ENCODE measurements at regions not wholly inside any gene's neighbourhood (a gene's known extent, or its start where the extent isn't known, plus 50 kb on each side); places are given as distances from the start of the nearest gene placed in this dataset.
"Not testable (repeated sequence)": the region's sequence is repeated elsewhere in the genome, so short reads cannot be mapped to it uniquely, and the experiment has no call there.

- H3K4me1 Mint-ChIP-seq (ENCODE audit: low read depth) = no peaks in the 10 kb centered on the region
Observed at GRCh38 chr3:86413645-86414044, 577.3 kb downstream of the VGLL3 start.

GRCh38 chr3:86410587-86410986 is 580.4 kb downstream of the VGLL3 start:
- no peaks in the 10 kb centered on the region for H3K27me3 Mint-ChIP-seq (ENCODE audit: low read depth)
- H3K36me3 Mint-ChIP-seq (ENCODE audit: insufficient read depth in 2 of 2) = no peaks in the 10 kb centered on the region
- ATAC-seq (replicated peaks in 1 of 2) = no peak
- no peaks in the 10 kb centered on the region for H3K4me1 Mint-ChIP-seq (ENCODE audit: low read depth)
- peaks cover 0 to 2% of the 10 kb centered on the region in 2 donors for H3K9me3 Mint-ChIP-seq
- H3K27ac Mint-ChIP-seq = no peak overlapping the region
- no peak overlapping the region for H3K4me3 Mint-ChIP-seq
- DNase-seq = no peak

More at GRCh38 chr3:86413645-86414044, 577.3 kb downstream of the VGLL3 start:
- peaks cover 0 to 2% of the 10 kb centered on the region in 2 donors for H3K9me3 Mint-ChIP-seq
- ATAC-seq (replicated peaks in 1 of 2) (no peak), DNase-seq (no peak)
- no peaks in the 10 kb centered on the region for H3K27me3 Mint-ChIP-seq (ENCODE audit: low read depth)
- H3K36me3 Mint-ChIP-seq (ENCODE audit: insufficient read depth in 2 of 2) = no peaks in the 10 kb centered on the region
- no peak overlapping the region for H3K4me3 Mint-ChIP-seq
- H3K27ac Mint-ChIP-seq = no peak overlapping the region

GRCh38 chr3:86389759-86390158 is 601.2 kb downstream of the VGLL3 start:
- not testable (repeated sequence) for H3K27ac Mint-ChIP-seq; ATAC-seq (replicated peaks in 1 of 2); H3K27me3 Mint-ChIP-seq (ENCODE audit: low read depth); H3K36me3 Mint-ChIP-seq (ENCODE audit: insufficient read depth in 2 of 2); H3K4me1 Mint-ChIP-seq (ENCODE audit: low read depth); H3K4me3 Mint-ChIP-seq; DNase-seq
- peaks cover 11% of the 10 kb centered on the region in 2 donors for H3K9me3 Mint-ChIP-seq

- H3K9me3 Mint-ChIP-seq = peaks cover 8 to 11% of the 10 kb centered on the region in 2 donors
- no peak overlapping the region for H3K27ac Mint-ChIP-seq
- H3K4me3 Mint-ChIP-seq = no peak overlapping the region
- DNase-seq (no peak), ATAC-seq (replicated peaks in 1 of 2) (no peak)
- no peaks in the 10 kb centered on the region for H3K27me3 Mint-ChIP-seq (ENCODE audit: low read depth)
- H3K4me1 Mint-ChIP-seq (ENCODE audit: low read depth) = no peaks in the 10 kb centered on the region
- H3K36me3 Mint-ChIP-seq (ENCODE audit: insufficient read depth in 2 of 2) = peaks cover 0 to 1% of the 10 kb centered on the region in 2 donors
Observed at GRCh38 chr3:86388820-86389219, 602.1 kb downstream of the VGLL3 start.

- ATAC-seq (replicated peaks in 1 of 2) (no peak), DNase-seq (no peak)
- Mint-ChIP-seq H3K27me3 (ENCODE audit: low read depth) (no peaks in the 10 kb centered on the region), H3K9me3 (peaks cover 5 to 13% of the 10 kb centered on the region in 2 donors), H3K4me3 (no peak overlapping the region), H3K4me1 (ENCODE audit: low read depth) (no peaks in the 10 kb centered on the region), H3K27ac (no peak overlapping the region), H3K36me3 (ENCODE audit: insufficient read depth in 2 of 2) (peaks cover 0 to 2% of the 10 kb centered on the region in 2 donors)
Observed at GRCh38 chr3:86382556-86382955, 608.4 kb downstream of the VGLL3 start.

GRCh38 chr3:86381247-86381646 is 609.7 kb downstream of the VGLL3 start:
- Mint-ChIP-seq H3K9me3 (peaks cover 4 to 15% of the 10 kb centered on the region in 2 donors), H3K27ac (no peak overlapping the region), H3K4me3 (no peak overlapping the region), H3K36me3 (ENCODE audit: insufficient read depth in 2 of 2) (peaks cover 0 to 2% of the 10 kb centered on the region in 2 donors), H3K27me3 (ENCODE audit: low read depth) (no peaks in the 10 kb centered on the region), H3K4me1 (ENCODE audit: low read depth) (no peaks in the 10 kb centered on the region)
- ATAC-seq (replicated peaks in 1 of 2) = no peak
- DNase-seq = no peak

GRCh38 chr3:86379280-86379679 is 611.7 kb downstream of the VGLL3 start:
- Mint-ChIP-seq H3K27me3 (ENCODE audit: low read depth) (no peaks in the 10 kb centered on the region), H3K27ac (no peak overlapping the region), H3K4me3 (no peak overlapping the region), H3K9me3 (peaks cover 3 to 18% of the 10 kb centered on the region in 2 donors), H3K36me3 (ENCODE audit: insufficient read depth in 2 of 2) (peaks cover 0 to 2% of the 10 kb centered on the region in 2 donors), H3K4me1 (ENCODE audit: low read depth) (no peaks in the 10 kb centered on the region)
- ATAC-seq (replicated peaks in 1 of 2) (no peak), DNase-seq (no peak)

- Mint-ChIP-seq H3K4me1 (ENCODE audit: low read depth) (no peaks in the 10 kb centered on the region), H3K27me3 (ENCODE audit: low read depth) (no peaks in the 10 kb centered on the region), H3K9me3 (peaks cover 3 to 18% of the 10 kb centered on the region in 2 donors), H3K36me3 (ENCODE audit: insufficient read depth in 2 of 2) (peaks cover 0 to 2% of the 10 kb centered on the region in 2 donors), H3K4me3 (no peak overlapping the region), H3K27ac (no peak overlapping the region)
- no peak for DNase-seq
- ATAC-seq (replicated peaks in 1 of 2) = no peak
Observed at GRCh38 chr3:86378829-86379228, 612.1 kb downstream of the VGLL3 start.

GRCh38 chr3:86335566-86335965 is 655.4 kb downstream of the VGLL3 start:
- not testable (repeated sequence) for H3K4me3 Mint-ChIP-seq; H3K36me3 Mint-ChIP-seq (ENCODE audit: insufficient read depth in 2 of 2); H3K9me3 Mint-ChIP-seq; DNase-seq; H3K27ac Mint-ChIP-seq; H3K27me3 Mint-ChIP-seq (ENCODE audit: low read depth); H3K4me1 Mint-ChIP-seq (ENCODE audit: low read depth); ATAC-seq (replicated peaks in 1 of 2)

GRCh38 chr3:86333636-86334035 is 657.3 kb downstream of the VGLL3 start:
- Mint-ChIP-seq H3K36me3 (ENCODE audit: insufficient read depth in 2 of 2) (no peaks in the 10 kb centered on the region), H3K9me3 (no peaks in the 10 kb centered on the region), H3K27me3 (ENCODE audit: low read depth) (no peaks in the 10 kb centered on the region), H3K4me1 (ENCODE audit: low read depth) (no peaks in the 10 kb centered on the region), H3K27ac (no peak overlapping the region), H3K4me3 (no peak overlapping the region)
- ATAC-seq (replicated peaks in 1 of 2) = no peak
- DNase-seq = no peak

GRCh38 chr3:86303935-86304334 is 687.0 kb downstream of the VGLL3 start:
- H3K4me1 Mint-ChIP-seq (ENCODE audit: low read depth) = no peaks in the 10 kb centered on the region
- no peak for ATAC-seq (replicated peaks in 1 of 2)
- peaks cover 8 to 18% of the 10 kb centered on the region in 2 donors for H3K9me3 Mint-ChIP-seq
- H3K27ac Mint-ChIP-seq = no peak overlapping the region
- no peaks in the 10 kb centered on the region for H3K27me3 Mint-ChIP-seq (ENCODE audit: low read depth)
- H3K36me3 Mint-ChIP-seq (ENCODE audit: insufficient read depth in 2 of 2) = peaks cover 0 to 1% of the 10 kb centered on the region in 2 donors
- DNase-seq = no peak
- no peak overlapping the region for H3K4me3 Mint-ChIP-seq

- Mint-ChIP-seq H3K27ac (no peak overlapping the region), H3K4me3 (no peak overlapping the region), H3K9me3 (peaks cover 7 to 11% of the 10 kb centered on the region in 2 donors), H3K4me1 (ENCODE audit: low read depth) (no peaks in the 10 kb centered on the region), H3K27me3 (ENCODE audit: low read depth) (no peaks in the 10 kb centered on the region), H3K36me3 (ENCODE audit: insufficient read depth in 2 of 2) (no peaks in the 10 kb centered on the region)
- DNase-seq (no peak), ATAC-seq (replicated peaks in 1 of 2) (no peak)
Observed at GRCh38 chr3:86282106-86282787, 708.7 kb downstream of the VGLL3 start.

GRCh38 chr3:86269364-86270155 is 721.4 kb downstream of the VGLL3 start:
- DNase-seq = no peak
- Mint-ChIP-seq H3K4me1 (ENCODE audit: low read depth) (no peaks in the 10 kb centered on the region), H3K9me3 (peaks cover 0 to 3% of the 10 kb centered on the region in 2 donors), H3K27ac (no peak overlapping the region), H3K36me3 (ENCODE audit: insufficient read depth in 2 of 2) (peaks cover 0 to 2% of the 10 kb centered on the region in 2 donors), H3K4me3 (no peak overlapping the region), H3K27me3 (ENCODE audit: low read depth) (no peaks in the 10 kb centered on the region)
- ATAC-seq (replicated peaks in 1 of 2) = no peak
